ENCODE measurements at regions not wholly inside any gene's neighbourhood (a gene's known extent, or its start where the extent isn't known, plus 50 kb on each side); places are given as distances from the start of the nearest gene placed in this dataset.
"Not testable (repeated sequence)": the region's sequence is repeated elsewhere in the genome, so short reads cannot be mapped to it uniquely, and the experiment has no call there.

- H4K20me1 ChIP-seq (ENCODE audit: control insufficient read depth, insufficient read depth, low read length, poor library complexity, severe bottlenecking); DNase-seq; H3K36me3 ChIP-seq (replicated peaks in 1 of 2; ENCODE audit: control extremely low read depth in 1 of 2, control insufficient read depth in 1 of 2, extremely low read depth in 1 of 2, insufficient read depth in 2 of 2, low read length in 1 of 2); H3K4me3 ChIP-seq (ENCODE audit: control extremely low read depth in 1 of 5, extremely low read depth in 1 of 5, insufficient read depth in 1 of 5, low read depth in 2 of 5, low read length in 4 of 5); H3K79me2 ChIP-seq (ENCODE audit: control insufficient read depth, insufficient read depth, low read length); H3K27ac ChIP-seq (ENCODE audit: low read length in 2 of 2); intact Hi-C loops (cut with micrococcal nuclease); ATAC-seq (ENCODE audit: low read depth); H3K9ac ChIP-seq (ENCODE audit: low read length); H3K4me1 ChIP-seq (ENCODE audit: control insufficient read depth in 2 of 2, insufficient read depth in 2 of 2, low read length in 2 of 2); POLR2A ChIA-PET; H3K27ac Mint-ChIP-seq; H3K9me3 ChIP-seq (ENCODE audit: control extremely low read depth in 1 of 3, control insufficient read depth in 2 of 3, insufficient read depth in 1 of 3, low read length in 2 of 3); H2AFZ ChIP-seq (ENCODE audit: insufficient read depth, low read depth, low read length, poor library complexity, severe bottlenecking); H3K27me3 Mint-ChIP-seq; H3K4me3 Mint-ChIP-seq; H3K27me3 ChIP-seq (replicated peaks in 1 of 4; ENCODE audit: control extremely low read depth in 1 of 4, control insufficient read depth in 3 of 4, insufficient read depth in 4 of 4, low read length in 3 of 4); CTCF ChIA-PET; H3K4me2 ChIP-seq (replicated peaks; ENCODE audit: low read depth, low read length, poor library complexity, severe bottlenecking); H3K9me3 Mint-ChIP-seq (ENCODE audit: insufficient read depth); H3K4me1 Mint-ChIP-seq: not testable (repeated sequence)
- WGBS (ENCODE audit: insufficient coverage) = no CpG with 5 or more reads among the region's 6 CpGs
These were observed 293.5 kb upstream of the NOTCH2NLA start for GRCh38 chr1:146522345-146522744.

DNA sequence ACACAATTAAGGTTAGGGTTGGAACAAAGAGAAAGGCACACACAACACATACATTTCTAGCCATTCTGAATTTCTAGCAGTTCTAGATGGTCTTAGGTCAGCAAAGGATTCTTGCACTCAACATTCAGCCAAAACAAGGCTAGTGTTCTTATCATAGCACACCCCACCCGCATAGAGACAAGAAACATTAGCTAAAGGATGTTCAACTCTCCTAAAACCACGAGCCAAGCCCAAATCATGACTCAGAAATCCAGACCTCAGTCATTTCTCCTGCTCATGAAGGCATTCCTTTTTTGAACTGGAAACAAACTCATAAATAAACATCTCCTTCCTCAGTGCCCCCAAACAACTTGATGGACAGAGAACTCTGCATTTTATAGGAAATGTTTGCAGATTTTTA, 293.0 kb upstream of the NOTCH2NLA start:
- intact Hi-C loops (cut with micrococcal nuclease); DNase-seq; CTCF ChIA-PET; H3K4me1 ChIP-seq (ENCODE audit: control insufficient read depth in 2 of 2, insufficient read depth in 2 of 2, low read length in 2 of 2); H3K27ac ChIP-seq (ENCODE audit: low read length in 2 of 2); H3K4me1 Mint-ChIP-seq; POLR2A ChIA-PET; H3K36me3 ChIP-seq (replicated peaks in 1 of 2; ENCODE audit: control extremely low read depth in 1 of 2, control insufficient read depth in 1 of 2, extremely low read depth in 1 of 2, insufficient read depth in 2 of 2, low read length in 1 of 2); H3K9me3 ChIP-seq (ENCODE audit: control extremely low read depth in 1 of 3, control insufficient read depth in 2 of 3, insufficient read depth in 1 of 3, low read length in 2 of 3); H3K27me3 ChIP-seq (replicated peaks in 1 of 4; ENCODE audit: control extremely low read depth in 1 of 4, control insufficient read depth in 3 of 4, insufficient read depth in 4 of 4, low read length in 3 of 4); H3K9ac ChIP-seq (ENCODE audit: low read length); H2AFZ ChIP-seq (ENCODE audit: insufficient read depth, low read depth, low read length, poor library complexity, severe bottlenecking); H3K4me3 Mint-ChIP-seq; H3K79me2 ChIP-seq (ENCODE audit: control insufficient read depth, insufficient read depth, low read length); H3K9me3 Mint-ChIP-seq (ENCODE audit: insufficient read depth); H4K20me1 ChIP-seq (ENCODE audit: control insufficient read depth, insufficient read depth, low read length, poor library complexity, severe bottlenecking); H3K27me3 Mint-ChIP-seq; H3K27ac Mint-ChIP-seq; H3K4me2 ChIP-seq (replicated peaks; ENCODE audit: low read depth, low read length, poor library complexity, severe bottlenecking); H3K4me3 ChIP-seq (ENCODE audit: control extremely low read depth in 1 of 5, extremely low read depth in 1 of 5, insufficient read depth in 1 of 5, low read depth in 2 of 5, low read length in 4 of 5); ATAC-seq (ENCODE audit: low read depth): not testable (repeated sequence)
- no CpG with 5 or more reads among the region's 2 CpGs for WGBS (ENCODE audit: insufficient coverage)

DNA sequence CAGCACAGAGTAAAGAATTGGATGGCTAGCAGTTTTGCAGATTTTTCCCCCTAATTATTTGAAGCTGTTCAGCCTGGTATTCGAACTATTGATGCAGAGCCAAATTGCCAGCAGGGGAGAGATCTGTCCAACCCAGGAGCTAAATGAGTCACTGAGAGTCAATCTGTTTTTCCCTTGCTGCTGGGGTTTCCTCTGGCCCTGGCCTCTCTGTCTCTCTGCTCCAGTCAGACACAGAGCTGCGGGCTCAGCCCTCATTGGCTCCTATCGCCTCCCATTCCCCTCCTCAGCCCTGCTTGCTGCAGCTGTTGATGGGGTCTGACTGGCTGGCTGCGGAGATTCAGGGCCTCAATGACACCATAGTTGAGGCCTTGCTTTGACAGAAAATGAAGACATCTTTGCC, 284.9 kb upstream of the NOTCH2NLA start:
- H3K79me2 ChIP-seq (ENCODE audit: control insufficient read depth, insufficient read depth, low read length); ATAC-seq (ENCODE audit: low read depth); H3K4me1 ChIP-seq (ENCODE audit: control insufficient read depth in 2 of 2, insufficient read depth in 2 of 2, low read length in 2 of 2); H4K20me1 ChIP-seq (ENCODE audit: control insufficient read depth, insufficient read depth, low read length, poor library complexity, severe bottlenecking); H3K27ac ChIP-seq (ENCODE audit: low read length in 2 of 2); H3K9ac ChIP-seq (ENCODE audit: low read length); H2AFZ ChIP-seq (ENCODE audit: insufficient read depth, low read depth, low read length, poor library complexity, severe bottlenecking); DNase-seq; H3K4me2 ChIP-seq (replicated peaks; ENCODE audit: low read depth, low read length, poor library complexity, severe bottlenecking); H3K9me3 ChIP-seq (ENCODE audit: control extremely low read depth in 1 of 3, control insufficient read depth in 2 of 3, insufficient read depth in 1 of 3, low read length in 2 of 3); CTCF ChIA-PET; H3K36me3 ChIP-seq (replicated peaks in 1 of 2; ENCODE audit: control extremely low read depth in 1 of 2, control insufficient read depth in 1 of 2, extremely low read depth in 1 of 2, insufficient read depth in 2 of 2, low read length in 1 of 2); H3K9me3 Mint-ChIP-seq (ENCODE audit: insufficient read depth); H3K4me3 ChIP-seq (ENCODE audit: control extremely low read depth in 1 of 5, extremely low read depth in 1 of 5, insufficient read depth in 1 of 5, low read depth in 2 of 5, low read length in 4 of 5); H3K4me1 Mint-ChIP-seq; POLR2A ChIA-PET; H3K27ac Mint-ChIP-seq; H3K27me3 Mint-ChIP-seq; H3K4me3 Mint-ChIP-seq; intact Hi-C loops (cut with micrococcal nuclease); H3K27me3 ChIP-seq (replicated peaks in 1 of 4; ENCODE audit: control extremely low read depth in 1 of 4, control insufficient read depth in 3 of 4, insufficient read depth in 4 of 4, low read length in 3 of 4): not testable (repeated sequence)
- WGBS (ENCODE audit: insufficient coverage) = no CpG with 5 or more reads among the region's 4 CpGs

- H3K27ac Mint-ChIP-seq; H3K79me2 ChIP-seq (ENCODE audit: control insufficient read depth, insufficient read depth, low read length); H3K27me3 ChIP-seq (replicated peaks in 1 of 4; ENCODE audit: control extremely low read depth in 1 of 4, control insufficient read depth in 3 of 4, insufficient read depth in 4 of 4, low read length in 3 of 4); intact Hi-C loops (cut with micrococcal nuclease); H3K4me3 ChIP-seq (ENCODE audit: control extremely low read depth in 1 of 5, extremely low read depth in 1 of 5, insufficient read depth in 1 of 5, low read depth in 2 of 5, low read length in 4 of 5); H3K9ac ChIP-seq (ENCODE audit: low read length); H3K9me3 ChIP-seq (ENCODE audit: control extremely low read depth in 1 of 3, control insufficient read depth in 2 of 3, insufficient read depth in 1 of 3, low read length in 2 of 3); H3K9me3 Mint-ChIP-seq (ENCODE audit: insufficient read depth); CTCF ChIA-PET; H3K4me3 Mint-ChIP-seq; POLR2A ChIA-PET; H3K27me3 Mint-ChIP-seq; ATAC-seq (ENCODE audit: low read depth); H3K36me3 ChIP-seq (replicated peaks in 1 of 2; ENCODE audit: control extremely low read depth in 1 of 2, control insufficient read depth in 1 of 2, extremely low read depth in 1 of 2, insufficient read depth in 2 of 2, low read length in 1 of 2); H3K27ac ChIP-seq (ENCODE audit: low read length in 2 of 2); H3K4me2 ChIP-seq (replicated peaks; ENCODE audit: low read depth, low read length, poor library complexity, severe bottlenecking); H2AFZ ChIP-seq (ENCODE audit: insufficient read depth, low read depth, low read length, poor library complexity, severe bottlenecking); DNase-seq; H3K4me1 Mint-ChIP-seq; H3K4me1 ChIP-seq (ENCODE audit: control insufficient read depth in 2 of 2, insufficient read depth in 2 of 2, low read length in 2 of 2); H4K20me1 ChIP-seq (ENCODE audit: control insufficient read depth, insufficient read depth, low read length, poor library complexity, severe bottlenecking): not testable (repeated sequence)
- WGBS (ENCODE audit: insufficient coverage) = no CpG with 5 or more reads among the region's 7 CpGs
These were observed 282.4 kb upstream of the NOTCH2NLA start for GRCh38 chr1:146511047-146511777.

All from B cell (primary cell).